ENCODE measurements at regions not wholly inside any gene's neighbourhood (a gene's known extent, or its start where the extent isn't known, plus 50 kb on each side); places are given as distances from the start of the nearest gene placed in this dataset.

- Histone ChIP-seq H3K4me3 (ENCODE audit: low read depth, low read length) (no peak overlapping the region), H3K9me3 (no peaks in the 10 kb centered on the region), H3K36me3 (ENCODE audit: control insufficient read depth, insufficient read depth, low read length) (no peaks in the 10 kb centered on the region), H3K4me1 (no peaks in the 10 kb centered on the region), H3K27me3 (replicated peaks; ENCODE audit: control insufficient read depth, insufficient read depth, low read length) (no peaks in the 10 kb centered on the region; the same call in 1 of the 2 replicates)
- POLR2A ChIA-PET, result no interaction called here
- no TSS peak for BruUV-seq (replicated peaks)
- intact Hi-C loops (cut with micrococcal nuclease; ENCODE audit: unreplicated experiment), result no loop called here
- H3K4me3 Mint-ChIP-seq (ENCODE audit: unreplicated experiment), result no peak overlapping the region
- CTCF ChIA-PET, result no interaction called here
- no peak overlapping the region for H3K27ac Mint-ChIP-seq (ENCODE audit: unreplicated experiment)
- TF ChIP-seq CTCF (IDR thresholded peaks at IDR 0.05; ENCODE audit: insufficient read depth in 1 of 2, low read depth in 1 of 2, low read length in 1 of 2, severe bottlenecking in 1 of 2, unreplicated experiment in 1 of 2), result no peak
- H3K4me1 Mint-ChIP-seq (ENCODE audit: low read depth, unreplicated experiment), result no peaks in the 10 kb centered on the region
- no peak for DNase-seq
- no peaks in the 10 kb centered on the region for H3K36me3 Mint-ChIP-seq (ENCODE audit: insufficient read depth, unreplicated experiment)
- peaks cover 5% of the 10 kb centered on the region for H3K27me3 Mint-ChIP-seq (ENCODE audit: insufficient read depth, unreplicated experiment)
- no peaks in the 10 kb centered on the region for H3K9me3 Mint-ChIP-seq (ENCODE audit: unreplicated experiment)
Measured at GRCh38 chr12:28132398-28132797, 57.9 kb upstream of the CCDC91 start.

DNA sequence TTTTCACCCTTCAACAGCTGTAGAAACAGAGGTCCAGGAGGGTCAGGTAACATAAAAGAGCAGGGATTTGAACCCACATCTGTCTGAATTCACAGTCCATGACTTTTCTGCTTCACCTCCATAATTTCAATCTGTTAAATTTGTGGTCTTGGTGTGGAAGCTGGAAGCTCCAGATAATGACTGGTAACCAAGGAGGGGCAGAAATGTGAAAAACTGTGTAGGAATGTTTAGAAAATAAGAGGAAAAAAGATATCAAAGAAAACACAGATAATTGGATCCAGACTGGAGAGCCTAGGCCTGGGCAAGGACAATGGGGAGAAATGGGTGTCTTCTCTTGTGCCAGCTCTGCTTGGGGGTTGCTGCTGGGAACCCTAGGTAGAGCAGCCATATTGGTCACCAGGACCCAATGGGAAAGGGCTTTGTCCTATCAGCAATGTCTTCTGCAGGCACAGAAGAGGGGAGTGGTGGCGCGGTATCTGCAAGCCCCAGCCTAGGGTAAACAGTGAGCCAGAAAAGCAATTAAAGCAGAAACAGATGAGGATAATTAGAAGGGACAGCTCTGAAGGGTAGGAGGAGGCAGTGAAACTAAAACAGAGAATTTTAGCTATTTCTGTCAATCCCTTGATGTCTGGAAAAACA lies 54.3 kb upstream of the CCDC91 start:
- H3K27me3 Mint-ChIP-seq (ENCODE audit: insufficient read depth, unreplicated experiment), result no peaks in the 10 kb centered on the region
- H3K4me1 Mint-ChIP-seq (ENCODE audit: low read depth, unreplicated experiment), result no peaks in the 10 kb centered on the region
- H3K27ac Mint-ChIP-seq (ENCODE audit: unreplicated experiment), result no peak overlapping the region
- no peak overlapping the region for H3K4me3 ChIP-seq (ENCODE audit: low read depth, low read length)
- no peaks in the 10 kb centered on the region for H3K36me3 ChIP-seq (ENCODE audit: control insufficient read depth, insufficient read depth, low read length)
- no peaks in the 10 kb centered on the region; the same call in 1 of the 2 replicates for H3K27me3 ChIP-seq (replicated peaks; ENCODE audit: control insufficient read depth, insufficient read depth, low read length)
- DNase-seq, result no peak
- H3K9me3 Mint-ChIP-seq (ENCODE audit: unreplicated experiment), result no peaks in the 10 kb centered on the region
- TF ChIP-seq CTCF (IDR thresholded peaks at IDR 0.05; ENCODE audit: insufficient read depth in 1 of 2, low read depth in 1 of 2, low read length in 1 of 2, severe bottlenecking in 1 of 2, unreplicated experiment in 1 of 2), result no peak
- intact Hi-C loops (cut with micrococcal nuclease; ENCODE audit: unreplicated experiment), result no loop called here
- H3K4me1 ChIP-seq, result no peaks in the 10 kb centered on the region
- ChIA-PET CTCF (no interaction called here), POLR2A (no interaction called here)
- no peaks in the 10 kb centered on the region for H3K9me3 ChIP-seq
- no peak overlapping the region for H3K4me3 Mint-ChIP-seq (ENCODE audit: unreplicated experiment)
- no TSS peak for BruUV-seq (replicated peaks)
- H3K36me3 Mint-ChIP-seq (ENCODE audit: insufficient read depth, unreplicated experiment), result no peaks in the 10 kb centered on the region

DNA sequence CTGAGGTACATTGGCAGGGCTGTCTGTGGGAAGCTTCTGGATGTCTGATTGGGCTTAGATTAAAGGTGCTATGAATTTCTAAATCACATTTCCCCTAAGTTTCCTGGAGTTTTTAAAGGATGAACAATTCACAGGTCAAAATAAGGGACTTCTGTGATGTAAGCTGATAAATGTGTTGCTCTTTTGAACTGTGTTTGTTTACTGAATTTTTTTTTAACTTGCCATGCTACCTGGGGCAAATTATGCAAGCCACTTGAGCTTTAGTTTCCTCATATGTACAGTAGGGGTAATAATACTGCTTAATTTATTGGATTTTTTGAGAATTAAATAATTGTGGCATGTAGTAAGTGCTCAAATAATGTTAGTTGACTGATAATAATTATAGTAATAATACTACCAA lies 52.8 kb upstream of the CCDC91 start:
- no peaks in the 10 kb centered on the region for H3K36me3 Mint-ChIP-seq (ENCODE audit: insufficient read depth, unreplicated experiment)
- CTCF ChIA-PET, result no interaction called here
- Histone ChIP-seq H3K27me3 (replicated peaks; ENCODE audit: control insufficient read depth, insufficient read depth, low read length) (no peaks in the 10 kb centered on the region; the same call in 1 of the 2 replicates), H3K36me3 (ENCODE audit: control insufficient read depth, insufficient read depth, low read length) (no peaks in the 10 kb centered on the region), H3K4me3 (ENCODE audit: low read depth, low read length) (no peak overlapping the region), H3K4me1 (no peaks in the 10 kb centered on the region), H3K9me3 (no peaks in the 10 kb centered on the region)
- POLR2A ChIA-PET, result no interaction called here
- H3K4me3 Mint-ChIP-seq (ENCODE audit: unreplicated experiment), result no peak overlapping the region
- no peak for TF ChIP-seq CTCF (IDR thresholded peaks at IDR 0.05; ENCODE audit: insufficient read depth in 1 of 2, low read depth in 1 of 2, low read length in 1 of 2, severe bottlenecking in 1 of 2, unreplicated experiment in 1 of 2)
- BruUV-seq (replicated peaks), result no TSS peak
- H3K27ac Mint-ChIP-seq (ENCODE audit: unreplicated experiment), result no peak overlapping the region
- intact Hi-C loops (cut with micrococcal nuclease; ENCODE audit: unreplicated experiment), result no loop called here
- H3K4me1 Mint-ChIP-seq (ENCODE audit: low read depth, unreplicated experiment), result no peaks in the 10 kb centered on the region
- no peaks in the 10 kb centered on the region for H3K27me3 Mint-ChIP-seq (ENCODE audit: insufficient read depth, unreplicated experiment)
- DNase-seq, result no peak
- no peaks in the 10 kb centered on the region for H3K9me3 Mint-ChIP-seq (ENCODE audit: unreplicated experiment)

All from Caco-2 (cell line).